Activated CD8-positive, alpha-beta T cell treated with anti-CD3 and anti-CD28 coated beads for 36 hours (primary cell): ENCODE measurements at regions not wholly inside any gene's neighbourhood (a gene's known extent, or its start where the extent isn't known, plus 50 kb on each side); places are given as distances from the start of the nearest gene placed in this dataset.

Experiments
- ATAC-seq: fragments of 200-7000 bp; cut with Tn5 transposase; one replicate; pipeline ENCODE4 v1.10.0; 2021; ENCODE audit warnings: mild to moderate bottlenecking, moderate library complexity
- CTCF ChIA-PET: fragments of 350-600 bp; sonication (Branson Sonifier 250); formaldehyde crosslinking; loops from one replicate; lab custom pipeline; 2021; ENCODE audit warnings: antibody characterized with exemption; lab: Charles Lee
- POLR2A ChIA-PET: fragments of 350-600 bp; sonication (Branson Sonifier 250); formaldehyde crosslinking; loops from one replicate; lab custom pipeline; 2021; ENCODE audit warnings: antibody characterized with exemption; lab: Charles Lee
- DNase-seq: peaks from one replicate; pipeline ENCODE4 v3.0.0-alpha.2; 2020
- H3K27ac Mint-ChIP-seq: one replicate; pipeline ENCODE4 v1.8.0; 2021; ENCODE audit warnings: mild to moderate bottlenecking, mixed read lengths
- H3K27me3 Mint-ChIP-seq: one replicate; pipeline ENCODE4 v1.8.0; 2021; ENCODE audit warnings: mixed read lengths
- H3K36me3 Mint-ChIP-seq: one replicate; pipeline ENCODE4 v1.8.0; 2021; ENCODE audit warnings: low read depth, mixed read lengths
- H3K4me1 Mint-ChIP-seq: one replicate; pipeline ENCODE4 v1.8.0; 2021; ENCODE audit warnings: low read depth, mixed read lengths
- H3K4me3 Mint-ChIP-seq: one replicate; pipeline ENCODE4 v1.8.0; 2021; ENCODE audit warnings: mild to moderate bottlenecking, moderate library complexity, mixed read lengths
- H3K9me3 Mint-ChIP-seq: one replicate; pipeline ENCODE4 v1.8.0; 2021; ENCODE audit warnings: mixed read lengths
- CTCF ChIP-seq: fragments of 200-600 bp; IDR thresholded peaks from one replicate; pipeline ENCODE4 v1.8.0; 2022; ENCODE audit warnings: antibody characterized with exemption, mild to moderate bottlenecking
- intact Hi-C: fragments of 100-400 bp; cut with micrococcal nuclease; formaldehyde crosslinking; loops from one replicate; pipeline ENCODE4 v1.10.0; 2022

GRCh38 chr17:15119968-15120367 is 145.2 kb downstream of the PMP22 start:
- no peak overlapping the region for H3K4me3 Mint-ChIP-seq
- no peaks in the 10 kb centered on the region for H3K4me1 Mint-ChIP-seq
- CTCF ChIA-PET = no interaction called here
- peaks cover 6% of the 10 kb centered on the region for H3K27me3 Mint-ChIP-seq
- TF ChIP-seq CTCF = no peak
- H3K27ac Mint-ChIP-seq = no peak overlapping the region
- POLR2A ChIA-PET = no interaction called here
- DNase-seq (no peak), ATAC-seq (no peak)
- intact Hi-C loops = no loop called here
- H3K36me3 Mint-ChIP-seq = no peaks in the 10 kb centered on the region
- H3K9me3 Mint-ChIP-seq = peaks cover 3% of the 10 kb centered on the region

GRCh38 chr17:15117239-15117638 is 147.9 kb downstream of the PMP22 start:
- TF ChIP-seq CTCF = no peak
- H3K9me3 Mint-ChIP-seq = peaks cover 3% of the 10 kb centered on the region
- POLR2A ChIA-PET = no interaction called here
- no peak for DNase-seq
- H3K27me3 Mint-ChIP-seq = peaks cover 2% of the 10 kb centered on the region
- CTCF ChIA-PET = no interaction called here
- intact Hi-C loops = no loop called here
- no peak for ATAC-seq
- H3K27ac Mint-ChIP-seq = no peak overlapping the region
- no peaks in the 10 kb centered on the region for H3K36me3 Mint-ChIP-seq
- H3K4me1 Mint-ChIP-seq = no peaks in the 10 kb centered on the region
- no peak overlapping the region for H3K4me3 Mint-ChIP-seq

GRCh38 chr17:15112846-15113617 is 152.1 kb downstream of the PMP22 start:
- Mint-ChIP-seq H3K4me3 (no peak overlapping the region), H3K4me1 (no peaks in the 10 kb centered on the region), H3K27ac (no peak overlapping the region), H3K36me3 (no peaks in the 10 kb centered on the region), H3K27me3 (no peaks in the 10 kb centered on the region), H3K9me3 (peaks cover 3% of the 10 kb centered on the region)
- intact Hi-C loops = no loop called here
- DNase-seq (no peak), ATAC-seq (no peak)
- ChIA-PET POLR2A (no interaction called here), CTCF (interaction anchor here (0.7 kb wide), 1 partner anchor 306 kb away, joined by 3 read pairs; no protein-coding TSS in a partner anchor)
- no peak for TF ChIP-seq CTCF

GRCh38 chr17:15109608-15110007 is 155.5 kb downstream of the PMP22 start:
- H3K4me3 Mint-ChIP-seq = no peak overlapping the region
- ChIA-PET CTCF (no interaction called here), POLR2A (no interaction called here)
- intact Hi-C loops = no loop called here
- peaks cover 6% of the 10 kb centered on the region for H3K27me3 Mint-ChIP-seq
- no peak overlapping the region for H3K27ac Mint-ChIP-seq
- no peak for ATAC-seq
- no peaks in the 10 kb centered on the region for H3K9me3 Mint-ChIP-seq
- H3K4me1 Mint-ChIP-seq = peaks cover 1% of the 10 kb centered on the region
- DNase-seq = no peak
- TF ChIP-seq CTCF = no peak
- no peaks in the 10 kb centered on the region for H3K36me3 Mint-ChIP-seq

- TF ChIP-seq CTCF = no peak
- H3K4me1 Mint-ChIP-seq = peaks cover 1% of the 10 kb centered on the region
- CTCF ChIA-PET = no interaction called here
- no peaks in the 10 kb centered on the region for H3K9me3 Mint-ChIP-seq
- peaks cover 7% of the 10 kb centered on the region for H3K27me3 Mint-ChIP-seq
- ATAC-seq = no peak
- no peak for DNase-seq
- no peaks in the 10 kb centered on the region for H3K36me3 Mint-ChIP-seq
- POLR2A ChIA-PET = no interaction called here
- no peak overlapping the region for H3K4me3 Mint-ChIP-seq
- intact Hi-C loops = no loop called here
- no peak overlapping the region for H3K27ac Mint-ChIP-seq
Measured at GRCh38 chr17:15108992-15109391, 156.1 kb downstream of the PMP22 start.
